ENCODE measurements at regions not wholly inside any gene's neighbourhood (a gene's known extent, or its start where the extent isn't known, plus 50 kb on each side); places are given as distances from the start of the nearest gene placed in this dataset.
"Not testable (repeated sequence)": the region's sequence is repeated elsewhere in the genome, so short reads cannot be mapped to it uniquely, and the experiment has no call there.

DNA sequence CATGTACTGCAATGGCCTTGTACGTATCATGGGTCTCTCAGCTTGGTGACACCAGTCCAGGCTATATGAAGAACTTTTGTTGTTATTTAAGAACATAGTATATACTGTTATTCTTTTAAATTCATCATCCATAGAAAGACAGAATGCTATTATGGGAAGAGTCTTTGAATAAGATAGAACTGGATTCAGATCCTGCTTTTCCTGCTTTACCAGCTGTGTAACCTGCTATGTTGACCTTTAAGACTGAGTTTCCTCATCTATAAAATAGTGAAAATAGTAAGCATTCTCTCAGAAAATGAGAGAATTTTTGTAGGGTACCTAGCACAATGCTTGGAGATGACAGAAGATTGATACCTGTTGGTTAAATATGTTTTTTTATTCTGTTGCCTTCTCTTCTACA lies 204.1 kb upstream of the TBL1XR1 start:
- DNase-seq, result no peak

- no peak for DNase-seq
These were observed 205.3 kb upstream of the TBL1XR1 start for GRCh38 chr3:177402533-177402932.

DNA sequence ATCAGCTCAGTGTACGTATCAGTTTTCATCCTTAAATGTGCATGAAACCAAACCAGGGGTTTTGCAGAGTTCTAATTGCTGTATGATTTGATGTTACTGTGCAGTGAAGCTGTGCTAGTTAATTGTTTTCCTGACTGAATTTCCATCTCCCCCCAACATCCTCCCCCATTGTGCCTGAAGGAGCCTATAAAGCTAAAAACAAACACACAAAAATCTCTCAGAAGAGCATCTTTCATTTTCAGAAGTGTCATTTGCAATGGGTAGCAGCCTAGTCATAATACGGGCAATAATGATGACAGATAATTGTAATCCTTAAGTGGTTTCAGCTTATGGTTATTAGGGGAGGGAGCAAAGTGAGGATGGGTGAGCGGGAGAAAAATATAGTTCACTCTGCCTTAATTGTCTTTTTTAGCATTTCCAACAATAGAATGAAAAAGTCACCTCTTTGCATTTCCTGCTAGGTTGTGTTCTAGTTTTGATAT lies 207.9 kb upstream of the TBL1XR1 start:
- DNase-seq, result no peak

DNA sequence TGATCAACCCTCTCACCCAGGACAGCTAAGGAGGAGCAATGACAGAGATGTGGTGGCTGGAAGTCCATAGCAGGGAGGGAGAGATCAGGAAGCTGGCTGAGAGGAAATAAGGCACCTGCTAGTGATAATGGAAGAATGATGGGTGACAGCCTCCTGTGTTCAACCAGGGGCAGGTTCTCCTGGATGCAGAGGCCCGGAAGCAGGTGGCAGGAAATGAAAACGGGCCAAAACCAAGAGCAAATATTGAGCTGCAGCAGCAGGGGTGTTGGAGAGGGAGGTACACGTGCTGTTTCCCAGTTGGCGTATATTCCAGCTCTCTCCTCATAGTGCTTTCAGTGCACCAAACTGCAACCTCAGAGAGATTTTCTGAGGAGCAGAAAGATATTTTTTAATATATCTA lies 213.4 kb upstream of the TBL1XR1 start:
- DNase-seq, result peak in 1 of 2 donors; percentile 3

GRCh38 chr3:177411201-177411600 lies 213.9 kb upstream of the TBL1XR1 start:
- no peak for DNase-seq

DNA sequence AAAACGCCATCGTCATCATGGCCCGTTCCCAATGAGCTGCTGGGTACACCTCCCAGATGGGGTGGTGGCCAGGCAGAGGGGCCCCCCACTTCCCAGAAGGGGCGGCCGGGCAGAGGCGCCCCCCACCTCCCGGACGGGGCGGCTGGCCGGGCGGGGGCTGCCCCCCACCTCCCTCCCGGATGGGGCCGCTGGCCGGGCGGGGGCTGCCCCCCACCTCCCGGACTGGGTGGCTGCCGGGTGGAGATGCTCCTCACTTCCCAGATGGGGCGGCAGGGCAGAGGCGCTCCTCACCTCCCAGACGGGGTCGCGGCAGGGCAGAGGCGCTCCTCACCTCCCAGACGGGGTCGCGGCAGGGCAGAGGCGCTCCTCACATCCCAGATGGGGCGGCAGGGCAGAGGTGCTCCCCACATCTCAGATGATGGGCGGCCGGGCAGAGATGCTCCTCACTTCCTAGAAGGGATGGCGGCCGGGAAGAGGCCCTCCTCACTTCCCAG lies 215.4 kb upstream of the TBL1XR1 start:
- not testable (repeated sequence) for DNase-seq

- no peak for DNase-seq
These were observed 216.8 kb upstream of the TBL1XR1 start for GRCh38 chr3:177414093-177414492.

DNA sequence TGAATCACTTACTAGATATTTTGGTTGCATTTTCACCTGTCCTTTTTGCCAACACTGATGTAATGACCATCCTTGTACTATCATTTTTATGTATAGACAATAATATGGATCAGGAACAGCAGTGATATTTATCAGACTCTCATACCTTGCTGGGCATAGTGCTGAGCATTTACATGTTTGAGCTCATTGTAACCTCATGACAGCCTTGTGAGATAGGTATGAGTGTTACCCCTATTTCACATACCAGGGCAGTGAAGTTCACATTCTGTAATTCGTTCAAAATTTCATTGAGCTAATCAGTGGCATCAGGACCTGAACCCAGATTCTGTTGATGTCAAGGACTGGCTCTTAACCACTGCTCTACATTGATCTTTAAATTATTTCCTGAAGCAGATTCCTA lies 221.5 kb upstream of the TBL1XR1 start:
- no peak for DNase-seq

DNA sequence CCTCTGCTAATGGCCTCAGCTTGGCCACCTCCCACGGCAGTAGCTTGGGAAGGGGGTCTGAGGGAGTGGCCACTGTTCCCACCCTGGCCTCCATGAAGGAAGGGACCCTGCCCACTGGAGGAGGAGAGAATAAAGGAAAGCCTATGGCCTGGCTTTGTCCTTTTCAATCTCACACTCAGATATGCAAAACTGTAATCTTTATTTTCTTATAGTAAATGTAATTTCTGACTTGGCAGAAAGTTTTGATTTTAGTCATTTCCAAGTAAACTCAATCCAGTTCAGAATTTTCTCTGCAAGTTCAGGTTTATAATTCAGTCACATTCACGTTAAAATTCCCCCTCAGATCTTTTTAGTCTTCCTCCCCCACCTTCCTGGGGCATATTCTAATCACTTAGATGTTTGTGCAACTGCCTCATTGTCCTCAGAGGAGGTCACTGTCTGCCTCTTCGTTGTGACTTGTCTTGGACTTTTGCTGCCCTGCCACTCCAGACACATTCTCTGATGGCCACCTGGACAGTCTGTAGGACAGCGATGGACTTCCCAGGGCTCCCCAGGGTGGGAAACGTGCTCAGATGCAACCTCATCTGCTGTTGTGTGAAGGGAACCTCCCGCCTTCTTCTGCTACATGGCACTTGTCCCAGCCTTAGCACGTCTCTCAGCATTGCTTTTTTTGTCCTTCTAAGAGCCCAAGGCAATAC lies 222.8 kb upstream of the TBL1XR1 start:
- no peak for DNase-seq

DNA sequence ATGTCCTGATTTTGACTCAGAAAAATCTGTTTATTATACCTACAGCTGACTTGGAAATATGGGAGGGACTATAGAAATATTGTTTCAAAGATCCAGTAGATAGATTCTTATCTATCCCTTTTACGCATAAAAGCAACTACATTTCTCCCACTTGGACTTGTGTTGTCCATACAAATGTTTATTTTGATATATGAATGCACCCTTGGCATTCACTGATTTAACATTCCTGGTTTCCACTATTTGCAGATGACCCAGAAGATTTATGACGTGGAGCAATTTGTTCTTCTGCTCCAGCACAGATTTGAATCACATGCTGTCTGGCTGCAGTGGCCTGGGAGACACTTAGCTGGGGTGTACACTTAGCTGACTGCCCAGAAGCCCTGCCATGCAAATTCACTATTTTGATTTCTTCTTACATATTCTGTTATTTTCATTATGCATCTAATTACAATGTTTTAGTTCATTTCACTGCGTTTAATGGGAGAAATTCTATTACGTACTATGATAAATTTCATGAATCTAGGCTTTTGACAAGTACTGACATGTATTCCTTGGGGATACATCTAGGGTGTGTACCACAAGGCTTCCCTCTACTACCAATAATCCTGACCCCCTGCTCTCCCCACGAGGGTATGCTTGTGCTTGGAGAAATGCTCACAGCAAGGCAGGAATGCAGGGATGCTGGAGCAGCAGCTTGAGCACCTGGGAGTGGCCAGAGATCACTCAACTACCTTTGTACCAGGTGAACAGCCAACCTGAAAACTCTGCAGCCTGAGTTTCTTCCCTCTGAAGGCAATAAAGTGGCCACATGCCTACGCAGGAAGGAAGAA lies 223.6 kb upstream of the TBL1XR1 start:
- DNase-seq, result no peak

- no peak for DNase-seq
These were observed 224.2 kb upstream of the TBL1XR1 start for GRCh38 chr3:177421481-177421785.

- no peak for DNase-seq
These were observed 227.2 kb upstream of the TBL1XR1 start for GRCh38 chr3:177424521-177424920.

DNA sequence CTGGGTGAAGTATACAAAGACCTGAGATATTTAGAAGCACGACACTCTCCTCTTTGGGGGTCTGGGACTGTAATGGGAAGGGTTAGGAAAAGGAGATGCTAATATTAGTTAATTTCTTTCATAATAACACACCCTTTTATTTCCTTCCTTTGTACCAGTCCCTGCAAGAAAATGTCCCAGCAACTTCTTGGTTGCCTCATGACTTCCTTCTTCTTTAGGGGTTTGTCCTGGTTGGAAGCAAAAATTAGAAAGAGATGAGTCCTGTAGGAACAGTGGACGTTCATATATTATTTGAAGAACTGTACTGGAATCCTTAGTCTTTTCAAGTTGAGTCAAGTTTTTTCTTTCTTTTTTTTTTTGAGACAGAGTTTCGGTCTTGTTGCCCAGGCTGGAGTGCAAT lies 227.8 kb upstream of the TBL1XR1 start:
- no peak for DNase-seq

DNA sequence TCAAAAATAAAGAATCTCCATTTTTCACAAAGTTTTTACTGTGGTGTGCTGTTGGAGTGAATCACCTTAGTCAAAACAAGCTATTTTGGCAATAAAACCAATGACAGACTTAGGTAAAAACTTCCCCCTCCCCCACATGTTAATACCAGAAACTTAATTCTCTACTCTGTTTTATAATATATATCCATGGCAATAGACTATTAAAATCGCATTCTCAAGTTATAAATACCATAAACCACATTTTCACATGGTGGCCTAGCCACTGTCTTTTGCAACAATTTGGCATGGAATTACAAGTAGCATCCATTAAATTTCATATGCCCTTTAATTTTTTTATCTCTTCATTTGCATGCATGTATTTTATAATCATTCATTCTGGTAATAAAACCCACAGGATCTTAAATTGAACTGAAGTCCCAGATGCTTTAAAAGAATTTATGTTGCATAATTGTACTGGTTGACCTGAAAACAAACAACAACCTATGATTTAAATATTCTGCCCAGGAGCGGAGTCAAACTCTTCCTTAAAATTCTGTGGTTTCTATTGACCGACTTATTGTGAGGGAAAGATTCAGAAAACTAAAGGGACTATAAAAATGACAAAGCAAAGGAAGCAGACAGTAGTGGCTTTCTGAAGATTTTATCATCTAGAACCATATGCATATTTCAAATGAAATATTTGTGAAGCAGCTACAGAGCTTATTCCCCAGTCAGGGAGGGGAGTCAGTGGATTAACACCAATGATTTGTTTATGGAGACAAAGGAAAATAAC lies 229.0 kb upstream of the TBL1XR1 start:
- DNase-seq, result no peak

GRCh38 chr3:177426878-177427495 lies 229.7 kb upstream of the TBL1XR1 start:
- DNase-seq, result no peak

GRCh38 chr3:177427540-177427939 lies 230.3 kb upstream of the TBL1XR1 start:
- no peak for DNase-seq

DNA sequence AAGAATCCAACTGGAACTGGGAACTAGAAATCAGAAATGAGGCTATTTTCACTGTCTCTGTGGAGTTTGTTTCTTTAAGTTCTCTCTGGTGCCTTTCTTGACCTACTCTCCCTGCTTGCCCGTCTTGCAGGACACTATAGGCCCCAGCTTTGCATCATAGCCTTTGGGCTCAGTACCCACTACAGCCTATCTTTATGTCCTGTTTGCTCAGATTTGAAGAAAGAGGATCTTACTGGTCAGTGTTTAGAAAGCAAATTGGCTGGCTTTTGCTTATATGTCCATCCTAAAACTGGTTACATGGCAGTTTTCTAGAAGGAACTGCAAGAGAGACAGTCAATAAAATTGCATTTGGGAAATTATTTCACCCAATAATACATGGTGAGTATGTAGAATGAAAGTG lies 231.8 kb upstream of the TBL1XR1 start:
- no peak for DNase-seq

DNA sequence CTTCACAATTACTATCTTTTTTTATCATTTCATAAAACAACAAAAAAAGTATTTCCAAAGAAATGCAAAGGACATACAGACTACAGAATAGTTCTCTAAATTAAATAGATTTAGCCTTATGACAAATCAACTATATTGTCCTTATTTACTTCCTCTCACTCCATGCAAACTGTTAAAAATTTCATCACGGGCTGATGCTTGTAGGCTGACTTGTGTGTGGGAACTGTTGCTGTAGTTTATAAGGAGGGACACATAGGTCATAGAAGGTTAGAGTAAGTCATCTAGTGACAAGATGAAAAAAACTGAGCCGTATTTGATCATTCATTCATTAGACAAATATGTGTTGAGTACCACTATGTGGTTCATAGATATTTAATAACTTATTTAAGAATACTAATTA lies 232.5 kb upstream of the TBL1XR1 start:
- no peak for DNase-seq

GRCh38 chr3:177430653-177431052 lies 233.4 kb upstream of the TBL1XR1 start:
- DNase-seq, result no peak

- no peak for DNase-seq
These were observed 234.4 kb upstream of the TBL1XR1 start for GRCh38 chr3:177431525-177432176.

DNA sequence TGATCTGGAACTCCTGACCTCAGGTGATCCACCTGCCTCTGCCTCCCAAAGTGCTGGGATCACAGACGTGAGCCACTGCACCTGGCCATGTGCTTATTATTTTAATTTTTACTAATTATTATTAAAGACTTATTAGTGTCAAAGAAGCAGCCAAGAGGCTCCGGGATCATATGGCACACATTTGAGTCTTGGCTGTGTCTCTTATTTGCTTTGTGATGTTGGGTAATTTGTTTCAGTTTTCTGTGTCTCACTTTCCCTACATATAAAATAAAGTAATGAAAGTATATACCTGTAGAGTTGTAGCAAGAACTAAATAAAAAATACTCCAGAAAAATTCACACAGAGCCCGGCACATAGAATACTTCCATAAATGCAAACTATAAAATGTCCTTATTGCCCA lies 238.0 kb upstream of the TBL1XR1 start:
- no peak for DNase-seq

Measured in hippocampal formation (tissue), 2 donors.